Uterus (tissue), 3 donors: ENCODE measurements at regions not wholly inside any gene's neighbourhood (a gene's known extent, or its start where the extent isn't known, plus 50 kb on each side); places are given as distances from the start of the nearest gene placed in this dataset.

Source experiments
- DNase-seq, 2 donors: peaks; one replicate each; pipeline ENCODE4 v3.0.0-alpha.2; 2019 to 2020
- H3K27ac ChIP-seq, 2 donors: fragments of 200-600 bp; sonication (generic); 1 replicate in 1 of 2; 2 replicates in 1 of 2; pipeline ENCODE4 v1.5.1; 2016 to 2018
- H3K27me3 ChIP-seq, 2 donors: fragments of 200-600 bp; sonication (generic); one replicate each; pipeline ENCODE4 v1.5.1; 2018 to 2019; ENCODE audit warnings: control low read depth in 1 of 2
- H3K36me3 ChIP-seq, 2 donors: fragments of 200-600 bp; sonication (generic); one replicate each; pipeline ENCODE4 v1.5.1; 2019; ENCODE audit warnings: control low read depth in 1 of 2
- H3K4me1 ChIP-seq, 2 donors: fragments of 200-600 bp; sonication (generic); one replicate each; pipeline ENCODE4 v1.5.1; 2018 to 2019; ENCODE audit warnings: control low read depth in 1 of 2
- H3K4me3 ChIP-seq, 2 donors: fragments of 200-600 bp; sonication (generic); 1 replicate in 1 of 2; 2 replicates in 1 of 2; pipeline ENCODE4 v1.5.1; 2018 to 2019; ENCODE audit warnings: mild to moderate bottlenecking in 1 of 2
- H3K9me3 ChIP-seq, 2 donors: fragments of 200-600 bp; sonication (generic); one replicate each; pipeline ENCODE4 v1.5.1; 2019; ENCODE audit warnings: control low read depth in 1 of 2
- POLR2A ChIP-seq, 2 donors: fragments of 450-650 bp; IDR thresholded peaks; one replicate each; pipeline ENCODE4 v1.6.1; 2016; ENCODE audit warnings: antibody characterized with exemption in 2 of 2, mild to moderate bottlenecking in 1 of 2, moderate library complexity in 1 of 2
- intact Hi-C: fragments of 100-400 bp; cut with DNase I; formaldehyde crosslinking; loops from one replicate; pipeline ENCODE4 v1.15.1; 2023; ENCODE audit warnings: low total_unique reads
- TF ChIP-seq, protein P1 (sequence below), 4 experiments: fragments of 200-600 bp in 2 of 4; fragments of 450-650 bp in 2 of 4; sonication (generic) in 2 of 4; IDR thresholded peaks; one replicate each; pipeline ENCODE4 v1.5.1; 2016 to 2019; ENCODE audit warnings: antibody characterized with exemption in 4 of 4, mild to moderate bottlenecking in 2 of 4, moderate library complexity in 1 of 4
- donor health status: DM: yes; HTN: yes; CAD: no.

DNA sequence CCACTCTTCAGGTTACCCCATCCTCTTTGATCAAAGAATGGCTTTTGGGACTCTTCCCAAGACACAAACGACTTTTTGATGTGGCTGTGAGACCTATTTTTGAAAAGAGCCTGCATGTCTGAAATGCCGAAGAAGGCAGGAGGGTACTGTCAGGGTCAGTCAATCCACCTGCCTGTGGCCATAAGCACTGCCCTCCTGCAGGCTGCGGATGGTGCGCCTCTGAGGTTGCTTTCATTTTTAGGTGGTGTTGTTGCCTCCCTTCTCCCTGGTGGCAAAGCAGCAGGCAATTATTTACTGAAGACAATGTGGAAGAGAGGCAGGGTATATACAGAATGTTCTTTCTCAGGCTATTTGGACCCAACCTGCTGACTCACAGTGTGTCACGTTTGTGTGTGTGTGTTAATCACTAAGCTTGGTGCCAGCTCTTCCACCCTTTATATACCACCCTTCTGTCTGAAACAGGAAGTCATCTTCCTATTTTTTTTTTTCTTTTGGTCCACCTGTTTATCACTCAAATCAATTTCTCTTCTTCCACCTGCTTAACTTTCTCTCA, 1421.2 kb upstream of the CELF2 start:
- no peaks in the 10 kb centered on the region for H3K4me1 ChIP-seq
- intact Hi-C loops = no loop called here
- no peak overlapping the region for H3K27ac ChIP-seq
- H3K9me3 ChIP-seq = no peaks in the 10 kb centered on the region
- DNase-seq = no peak
- H3K4me3 ChIP-seq = no peak overlapping the region
- no peaks in the 10 kb centered on the region for H3K27me3 ChIP-seq
- TF ChIP-seq POLR2A (IDR thresholded peaks at IDR 0.05) = no peak
- TF ChIP-seq, protein P1, sequence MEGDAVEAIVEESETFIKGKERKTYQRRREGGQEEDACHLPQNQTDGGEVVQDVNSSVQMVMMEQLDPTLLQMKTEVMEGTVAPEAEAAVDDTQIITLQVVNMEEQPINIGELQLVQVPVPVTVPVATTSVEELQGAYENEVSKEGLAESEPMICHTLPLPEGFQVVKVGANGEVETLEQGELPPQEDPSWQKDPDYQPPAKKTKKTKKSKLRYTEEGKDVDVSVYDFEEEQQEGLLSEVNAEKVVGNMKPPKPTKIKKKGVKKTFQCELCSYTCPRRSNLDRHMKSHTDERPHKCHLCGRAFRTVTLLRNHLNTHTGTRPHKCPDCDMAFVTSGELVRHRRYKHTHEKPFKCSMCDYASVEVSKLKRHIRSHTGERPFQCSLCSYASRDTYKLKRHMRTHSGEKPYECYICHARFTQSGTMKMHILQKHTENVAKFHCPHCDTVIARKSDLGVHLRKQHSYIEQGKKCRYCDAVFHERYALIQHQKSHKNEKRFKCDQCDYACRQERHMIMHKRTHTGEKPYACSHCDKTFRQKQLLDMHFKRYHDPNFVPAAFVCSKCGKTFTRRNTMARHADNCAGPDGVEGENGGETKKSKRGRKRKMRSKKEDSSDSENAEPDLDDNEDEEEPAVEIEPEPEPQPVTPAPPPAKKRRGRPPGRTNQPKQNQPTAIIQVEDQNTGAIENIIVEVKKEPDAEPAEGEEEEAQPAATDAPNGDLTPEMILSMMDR (IDR thresholded peaks at IDR 0.05) = no peak
- no peaks in the 10 kb centered on the region for H3K36me3 ChIP-seq

DNA sequence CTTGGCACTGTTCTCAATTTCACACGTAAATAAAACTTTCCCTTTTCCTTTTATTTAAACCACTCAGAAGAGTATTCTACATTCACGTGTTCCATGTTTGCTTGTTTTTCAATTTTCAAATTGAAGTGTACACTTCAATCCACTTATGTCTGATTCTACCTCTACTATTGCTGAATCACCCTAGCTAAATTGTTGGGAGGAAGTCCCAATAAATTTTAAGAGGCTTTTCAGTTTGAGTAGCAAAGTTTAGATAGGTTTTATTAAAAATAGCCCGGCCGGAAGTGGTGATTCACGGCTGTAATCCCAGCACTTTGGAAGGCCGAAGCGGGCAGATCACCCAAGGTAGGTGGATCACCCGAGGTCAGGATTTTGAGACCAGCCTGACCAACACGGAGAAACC, 1414.7 kb upstream of the CELF2 start:
- TF ChIP-seq POLR2A (IDR thresholded peaks at IDR 0.05) = no peak
- TF ChIP-seq, protein P1 (IDR thresholded peaks at IDR 0.05) = no peak
- no peaks in the 10 kb centered on the region for H3K4me1 ChIP-seq
- H3K4me3 ChIP-seq = no peak overlapping the region
- intact Hi-C loops = no loop called here
- DNase-seq = no peak
- no peaks in the 10 kb centered on the region for H3K9me3 ChIP-seq
- H3K27ac ChIP-seq = no peak overlapping the region
- no peaks in the 10 kb centered on the region for H3K27me3 ChIP-seq
- H3K36me3 ChIP-seq = no peaks in the 10 kb centered on the region

DNA sequence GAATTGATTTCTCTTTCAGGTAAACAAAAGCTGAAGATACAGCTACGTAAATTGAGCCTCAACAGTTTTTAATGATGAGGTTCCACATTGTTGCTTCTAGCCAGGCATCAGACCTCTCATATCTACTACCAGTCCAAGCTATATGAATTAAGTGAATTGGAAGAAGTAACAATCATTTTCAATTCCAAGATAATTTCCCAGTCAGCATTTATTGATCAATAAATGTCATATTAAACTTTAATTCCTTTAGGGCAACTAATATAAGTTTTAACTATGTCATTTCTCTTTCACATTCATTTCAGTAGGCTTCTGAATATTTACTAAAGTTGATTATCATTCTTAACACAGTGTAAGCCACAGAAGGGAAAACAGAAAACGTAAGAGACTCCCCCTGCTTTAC, 1413.7 kb upstream of the CELF2 start:
- no peaks in the 10 kb centered on the region for H3K36me3 ChIP-seq
- H3K27ac ChIP-seq = no peak overlapping the region
- no peak overlapping the region for H3K4me3 ChIP-seq
- TF ChIP-seq, protein P1 (IDR thresholded peaks at IDR 0.05) = no peak
- no peak for TF ChIP-seq POLR2A (IDR thresholded peaks at IDR 0.05)
- intact Hi-C loops = no loop called here
- no peaks in the 10 kb centered on the region for H3K4me1 ChIP-seq
- no peaks in the 10 kb centered on the region for H3K27me3 ChIP-seq
- H3K9me3 ChIP-seq = no peaks in the 10 kb centered on the region
- DNase-seq = no peak

DNA sequence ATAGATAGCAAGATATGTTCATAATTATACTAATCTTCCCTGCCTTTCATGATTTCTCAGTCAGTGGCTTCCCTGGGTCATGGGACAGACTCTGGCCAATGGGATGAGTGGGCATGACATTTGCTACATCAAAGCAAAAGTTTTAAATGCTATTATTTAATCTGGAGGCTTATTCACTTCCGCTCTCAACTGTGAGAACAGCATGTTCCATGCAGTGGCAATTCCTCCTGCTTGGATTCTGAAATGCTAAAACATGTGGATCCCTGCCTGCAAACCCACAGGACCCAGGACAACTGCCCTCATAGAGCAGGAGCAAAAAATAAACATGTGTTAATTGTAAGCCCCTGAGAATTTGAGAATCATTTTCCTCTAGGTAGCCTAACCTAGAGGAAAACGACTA, 1412.4 kb upstream of the CELF2 start:
- Histone ChIP-seq H3K27ac (no peak overlapping the region), H3K9me3 (no peaks in the 10 kb centered on the region), H3K4me1 (no peaks in the 10 kb centered on the region), H3K4me3 (no peak overlapping the region), H3K27me3 (no peaks in the 10 kb centered on the region), H3K36me3 (no peaks in the 10 kb centered on the region)
- DNase-seq = no peak
- TF ChIP-seq, protein P1 (IDR thresholded peaks at IDR 0.05) = no peak
- no peak for TF ChIP-seq POLR2A (IDR thresholded peaks at IDR 0.05)
- intact Hi-C loops = no loop called here

DNA sequence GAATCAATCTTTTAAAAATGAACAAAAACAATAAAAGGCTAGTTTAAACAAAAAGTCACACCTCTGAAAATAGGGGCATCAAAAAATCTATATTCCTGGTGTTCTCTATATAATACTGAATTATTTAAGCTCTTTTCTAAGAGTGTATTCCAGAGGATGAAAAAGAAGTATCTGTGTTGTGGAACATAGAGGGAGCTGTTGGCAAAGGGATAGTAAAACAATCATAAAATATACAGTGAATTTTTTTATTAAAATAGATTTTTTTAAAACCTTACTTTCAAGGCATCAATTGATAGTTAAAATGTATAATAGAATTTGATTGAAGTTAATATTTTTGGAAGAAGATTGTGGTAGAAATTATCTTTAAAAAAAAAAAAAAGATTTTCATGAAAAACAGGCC, 1409.1 kb upstream of the CELF2 start:
- no peaks in the 10 kb centered on the region for H3K36me3 ChIP-seq
- H3K4me1 ChIP-seq = no peaks in the 10 kb centered on the region
- intact Hi-C loops = no loop called here
- no peak for DNase-seq
- H3K9me3 ChIP-seq = no peaks in the 10 kb centered on the region
- H3K27ac ChIP-seq = no peak overlapping the region
- H3K27me3 ChIP-seq = no peaks in the 10 kb centered on the region
- H3K4me3 ChIP-seq = no peak overlapping the region
- TF ChIP-seq, protein P1 (IDR thresholded peaks at IDR 0.05) = peak in 2 of 4 experiments; percentile 24 to 25
- no peak for TF ChIP-seq POLR2A (IDR thresholded peaks at IDR 0.05)
